Smooth muscle cell (in vitro differentiated cells): ENCODE measurements at regions not wholly inside any gene's neighbourhood (a gene's known extent, or its start where the extent isn't known, plus 50 kb on each side); places are given as distances from the start of the nearest gene placed in this dataset.
A peak's percentile ranks its signal among the peaks of the same experiment; 100 is the strongest.
"Not testable (repeated sequence)": the region's sequence is repeated elsewhere in the genome, so short reads cannot be mapped to it uniquely, and the experiment has no call there.

Source experiments
- DNase-seq: peaks from one replicate; lab custom pipeline; 2025; ENCODE audit not compliant: unreplicated experiment; lab: John Stamatoyannopoulos, UW
- H2AFZ ChIP-seq: fragments of 200-600 bp; sonication (generic); 2 replicates; pipeline ENCODE4 v1.6.0; 2016; ENCODE audit warnings: antibody characterized with exemption, low read depth, mild to moderate bottlenecking
- H3F3A ChIP-seq: fragments of 200-600 bp; sonication (generic); 2 replicates; pipeline ENCODE4 v1.6.0; 2017; ENCODE audit warnings: antibody characterized with exemption, low read depth
- H3K27ac ChIP-seq: fragments of 200-600 bp; sonication (generic); 2 replicates; pipeline ENCODE4 v1.5.1; 2016; ENCODE audit warnings: low read depth, mild to moderate bottlenecking
- H3K27me3 ChIP-seq: fragments of 200-600 bp; sonication (generic); 2 replicates; pipeline ENCODE4 v1.6.1; 2016; ENCODE audit warnings: low read depth, mild to moderate bottlenecking
- H3K36me3 ChIP-seq: fragments of 200-600 bp; sonication (generic); 2 replicates; pipeline ENCODE4 v1.5.1; 2016; ENCODE audit warnings: low read depth
- H3K4me1 ChIP-seq: fragments of 200-600 bp; sonication (generic); 2 replicates; pipeline ENCODE4 v1.5.1; 2016; ENCODE audit warnings: low read depth
- H3K4me2 ChIP-seq: fragments of 200-600 bp; sonication (generic); 2 replicates; pipeline ENCODE4 v1.6.0; 2016; ENCODE audit warnings: mild to moderate bottlenecking
- H3K4me3 ChIP-seq: fragments of 200-600 bp; sonication (generic); 2 replicates; pipeline ENCODE4 v1.5.1; 2016; ENCODE audit warnings: mild to moderate bottlenecking
- H3K79me2 ChIP-seq: fragments of 200-600 bp; sonication (generic); 2 replicates; pipeline ENCODE4 v1.6.0; 2016; ENCODE audit warnings: low read depth, mild to moderate bottlenecking
- H3K9ac ChIP-seq: fragments of 200-600 bp; sonication (generic); 2 replicates; pipeline ENCODE4 v1.6.0; 2016; ENCODE audit warnings: low read depth
- H3K9me3 ChIP-seq: fragments of 200-600 bp; sonication (generic); replicated peaks from 2 replicates; pipeline ENCODE4 v1.5.1; 2016; ENCODE audit warnings: low read depth
- H4K20me1 ChIP-seq: fragments of 200-600 bp; sonication (generic); 2 replicates; pipeline ENCODE4 v1.6.0; 2016; ENCODE audit warnings: low read depth
- WGBS: methylation state at CpG from one replicate; pipeline ENCODE4 v1.1.7; 2016; ENCODE audit warnings: low lambda C conversion rate; 5-methylcytosine and 5-hydroxymethylcytosine counted together
- TF ChIP-seq, protein P1 (sequence below): fragments of 200-600 bp; sonication (generic); IDR thresholded peaks from 2 replicates; pipeline ENCODE4 v1.5.1; 2017; ENCODE audit warnings: borderline replicate concordance, mild to moderate bottlenecking, antibody characterized with exemption; ENCODE audit not compliant: insufficient read depth, poor library complexity, severe bottlenecking

DNA sequence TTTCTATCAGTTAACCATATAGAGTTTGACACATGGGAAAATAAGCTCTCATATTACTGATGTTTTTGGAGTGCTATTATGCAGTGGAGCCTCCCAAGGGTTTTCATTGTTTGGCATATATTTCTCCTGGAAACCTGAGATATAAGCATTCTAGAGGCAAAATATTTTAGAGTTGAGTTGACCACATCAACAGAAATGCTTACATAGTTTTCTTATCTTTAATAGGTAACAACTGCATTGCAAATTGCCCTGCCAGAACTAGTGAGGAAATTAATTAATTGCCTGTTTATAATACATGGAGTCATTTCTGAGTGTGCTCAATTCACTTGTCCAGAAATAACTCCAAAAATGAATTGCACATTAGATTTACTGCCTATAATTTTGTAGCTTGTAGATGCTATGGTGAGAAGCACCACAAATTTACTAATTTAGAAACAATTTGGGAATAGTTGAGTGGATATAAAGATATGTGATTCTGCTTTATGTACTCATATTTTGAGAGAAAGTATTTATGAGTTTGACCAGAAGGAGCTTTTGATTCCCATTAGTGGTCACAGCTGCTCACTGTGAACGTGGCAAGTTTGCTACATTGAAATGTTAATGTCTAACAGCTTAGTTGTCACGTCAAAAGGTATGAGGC is 288.7 kb downstream of the CD109 start:
- Histone ChIP-seq H3K27ac (no peak overlapping the region), H3K4me1 (no peaks in the 10 kb centered on the region), H3K9ac (no peak overlapping the region), H3K9me3 (no peaks in the 10 kb centered on the region), H4K20me1 (no peaks in the 10 kb centered on the region), H3K79me2 (no peaks in the 10 kb centered on the region), H3K4me3 (no peak overlapping the region), H3K27me3 (no peaks in the 10 kb centered on the region), H2AFZ (peak overlapping the region; percentile 23), H3F3A (peaks cover 5% of the 10 kb centered on the region), H3K4me2 (peak overlapping the region; percentile 8), H3K36me3 (no peaks in the 10 kb centered on the region)
- WGBS, result 66% methylated on average over 2 of the region's 2 CpGs
- TF ChIP-seq, protein P1, sequence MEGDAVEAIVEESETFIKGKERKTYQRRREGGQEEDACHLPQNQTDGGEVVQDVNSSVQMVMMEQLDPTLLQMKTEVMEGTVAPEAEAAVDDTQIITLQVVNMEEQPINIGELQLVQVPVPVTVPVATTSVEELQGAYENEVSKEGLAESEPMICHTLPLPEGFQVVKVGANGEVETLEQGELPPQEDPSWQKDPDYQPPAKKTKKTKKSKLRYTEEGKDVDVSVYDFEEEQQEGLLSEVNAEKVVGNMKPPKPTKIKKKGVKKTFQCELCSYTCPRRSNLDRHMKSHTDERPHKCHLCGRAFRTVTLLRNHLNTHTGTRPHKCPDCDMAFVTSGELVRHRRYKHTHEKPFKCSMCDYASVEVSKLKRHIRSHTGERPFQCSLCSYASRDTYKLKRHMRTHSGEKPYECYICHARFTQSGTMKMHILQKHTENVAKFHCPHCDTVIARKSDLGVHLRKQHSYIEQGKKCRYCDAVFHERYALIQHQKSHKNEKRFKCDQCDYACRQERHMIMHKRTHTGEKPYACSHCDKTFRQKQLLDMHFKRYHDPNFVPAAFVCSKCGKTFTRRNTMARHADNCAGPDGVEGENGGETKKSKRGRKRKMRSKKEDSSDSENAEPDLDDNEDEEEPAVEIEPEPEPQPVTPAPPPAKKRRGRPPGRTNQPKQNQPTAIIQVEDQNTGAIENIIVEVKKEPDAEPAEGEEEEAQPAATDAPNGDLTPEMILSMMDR, result no peak
- DNase-seq, result no peak

DNA sequence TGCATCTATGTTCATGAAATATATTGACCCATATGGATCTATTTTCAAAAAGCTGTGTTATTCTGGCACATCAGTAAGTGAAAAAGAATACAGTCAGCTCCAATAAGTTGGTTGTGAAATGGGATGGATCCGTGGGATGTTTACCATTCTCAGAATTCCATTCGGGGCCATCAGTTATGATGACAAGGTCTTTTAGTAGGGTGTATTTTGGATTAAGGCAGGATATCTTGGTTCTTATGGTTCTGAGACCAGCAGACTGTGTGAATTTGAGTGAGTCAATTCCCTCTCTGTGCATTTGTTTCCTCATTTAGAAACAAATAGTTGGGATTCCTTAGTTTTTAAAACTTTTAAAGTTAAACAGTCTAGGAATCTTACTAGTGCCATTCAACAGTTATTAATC is 287.4 kb downstream of the CD109 start:
- H3K4me3 ChIP-seq, result no peak overlapping the region
- DNase-seq, result no peak
- H3K4me2 ChIP-seq, result peak overlapping the region; percentile 6

DNA sequence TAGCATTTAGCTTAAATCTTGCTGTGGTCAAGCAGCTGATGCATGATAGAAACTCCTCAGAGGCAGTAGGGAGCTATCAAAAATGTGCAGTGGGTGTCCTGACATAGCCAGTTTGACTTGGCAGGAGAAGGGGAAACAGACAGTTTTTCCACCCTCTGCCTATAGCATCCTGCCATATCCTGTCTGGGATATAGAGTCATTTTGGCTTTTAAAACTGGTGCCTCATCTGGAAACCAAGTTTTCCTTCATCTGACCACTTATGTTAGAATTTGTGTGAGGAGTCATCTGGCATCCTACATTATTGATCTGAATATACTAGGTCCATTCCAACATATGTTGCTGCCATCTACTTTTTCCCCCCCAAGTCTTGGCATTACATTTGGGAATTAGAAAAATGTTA is 284.1 kb downstream of the CD109 start:
- no peak overlapping the region for H3K9ac ChIP-seq
- no peak overlapping the region for H2AFZ ChIP-seq
- no peaks in the 10 kb centered on the region for H3K9me3 ChIP-seq
- H3K79me2 ChIP-seq, result no peaks in the 10 kb centered on the region
- DNase-seq, result no peak
- TF ChIP-seq, protein P1, result no peak
- H3F3A ChIP-seq, result peaks cover 5% of the 10 kb centered on the region
- H4K20me1 ChIP-seq, result no peaks in the 10 kb centered on the region
- no peak overlapping the region for H3K27ac ChIP-seq
- H3K4me1 ChIP-seq, result no peaks in the 10 kb centered on the region
- H3K4me3 ChIP-seq, result no peak overlapping the region
- H3K36me3 ChIP-seq, result no peaks in the 10 kb centered on the region
- H3K27me3 ChIP-seq, result no peaks in the 10 kb centered on the region
- H3K4me2 ChIP-seq, result no peak overlapping the region

More for the DNA sequence above, 287.4 kb downstream of the CD109 start:
- Histone ChIP-seq H3K9me3 (no peaks in the 10 kb centered on the region), H4K20me1 (no peaks in the 10 kb centered on the region), H3K4me1 (no peaks in the 10 kb centered on the region), H3F3A (peaks cover 5% of the 10 kb centered on the region), H3K27ac (no peak overlapping the region), H3K9ac (no peak overlapping the region), H2AFZ (no peak overlapping the region), H3K27me3 (no peaks in the 10 kb centered on the region), H3K36me3 (no peaks in the 10 kb centered on the region), H3K79me2 (no peaks in the 10 kb centered on the region)
- TF ChIP-seq, protein P1, result no peak
- WGBS, result 45% methylated on average over 2 of the region's 2 CpGs

DNA sequence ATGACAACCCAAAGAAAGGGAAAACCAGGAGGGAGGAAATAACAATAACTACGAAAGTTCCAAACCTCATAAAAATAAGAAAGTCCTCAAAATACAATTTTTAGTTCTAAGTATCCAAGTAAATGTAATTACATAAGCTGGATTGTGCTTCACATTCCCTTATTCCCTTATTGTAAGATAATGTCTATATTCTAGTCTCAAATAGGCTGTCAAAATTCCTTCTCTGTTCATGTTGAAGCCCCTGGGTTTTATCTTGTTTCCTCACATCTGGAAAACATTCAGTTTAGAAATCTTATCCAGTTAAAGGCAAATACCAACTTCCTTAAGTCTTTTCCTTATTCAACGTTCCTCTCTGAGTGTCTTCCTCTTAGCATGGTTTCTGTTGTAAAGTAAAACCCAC is 282.3 kb downstream of the CD109 start:
- no peaks in the 10 kb centered on the region for H3K4me1 ChIP-seq
- H3K36me3 ChIP-seq, result no peaks in the 10 kb centered on the region
- no peak overlapping the region for H3K9ac ChIP-seq
- no peak overlapping the region for H3K4me2 ChIP-seq
- no peak for DNase-seq
- WGBS, result 53% methylated on average over 2 of the region's 2 CpGs
- H4K20me1 ChIP-seq, result no peaks in the 10 kb centered on the region
- no peak overlapping the region for H3K4me3 ChIP-seq
- peak overlapping the region; percentile 12 for H2AFZ ChIP-seq
- no peaks in the 10 kb centered on the region for H3F3A ChIP-seq
- H3K27ac ChIP-seq, result no peak overlapping the region
- TF ChIP-seq, protein P1, result no peak
- no peaks in the 10 kb centered on the region for H3K9me3 ChIP-seq
- no peaks in the 10 kb centered on the region for H3K79me2 ChIP-seq
- no peaks in the 10 kb centered on the region for H3K27me3 ChIP-seq

DNA sequence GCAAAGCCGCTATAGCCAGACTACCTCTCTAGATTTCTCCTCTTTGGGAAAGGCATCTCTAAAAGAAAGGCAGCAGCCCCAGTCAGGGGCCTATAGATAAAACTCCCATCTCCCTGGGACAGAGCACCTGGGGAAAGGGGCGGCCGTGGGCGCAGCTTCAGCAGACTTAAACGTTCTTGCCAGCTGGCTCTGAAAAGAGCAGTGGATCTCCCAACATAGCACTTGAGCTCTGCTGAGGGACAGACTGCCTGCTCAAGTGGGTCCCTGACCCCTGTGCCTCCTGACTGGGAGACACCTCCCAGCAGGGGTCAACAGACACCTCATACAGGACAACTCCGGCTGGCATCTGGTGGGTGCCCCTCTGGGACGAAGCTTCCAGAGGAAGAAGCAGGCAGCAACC is 276.5 kb downstream of the CD109 start:
- H4K20me1 ChIP-seq, DNase-seq, H3K9me3 ChIP-seq, H3F3A ChIP-seq, H3K79me2 ChIP-seq, H3K4me3 ChIP-seq, H3K4me1 ChIP-seq, H3K27me3 ChIP-seq, H3K36me3 ChIP-seq, H3K9ac ChIP-seq, H2AFZ ChIP-seq, H3K4me2 ChIP-seq, H3K27ac ChIP-seq: not testable (repeated sequence)
- WGBS, result 94% methylated on average over 7 of the region's 7 CpGs
